ENCODE measurements at regions not wholly inside any gene's neighbourhood (a gene's known extent, or its start where the extent isn't known, plus 50 kb on each side); places are given as distances from the start of the nearest gene placed in this dataset.
A peak's percentile ranks its signal among the peaks of the same experiment; 100 is the strongest.

GRCh38 chr5:66356011-66356565 is 212.0 kb downstream of the SREK1 start:
- H3K4me3 ChIP-seq (ENCODE audit: low read depth, low read length) = no peak overlapping the region
- no peak for TF ChIP-seq CTCF (IDR thresholded peaks at IDR 0.05; ENCODE audit: insufficient read depth, low read length)
- peak; percentile 33 for DNase-seq (ENCODE audit: low read depth)

GRCh38 chr5:66358741-66359140 is 214.6 kb downstream of the SREK1 start:
- TF ChIP-seq CTCF (IDR thresholded peaks at IDR 0.05; ENCODE audit: insufficient read depth, low read length) = no peak
- no peak overlapping the region for H3K4me3 ChIP-seq (ENCODE audit: low read depth, low read length)
- no peak for DNase-seq (ENCODE audit: low read depth)

DNA sequence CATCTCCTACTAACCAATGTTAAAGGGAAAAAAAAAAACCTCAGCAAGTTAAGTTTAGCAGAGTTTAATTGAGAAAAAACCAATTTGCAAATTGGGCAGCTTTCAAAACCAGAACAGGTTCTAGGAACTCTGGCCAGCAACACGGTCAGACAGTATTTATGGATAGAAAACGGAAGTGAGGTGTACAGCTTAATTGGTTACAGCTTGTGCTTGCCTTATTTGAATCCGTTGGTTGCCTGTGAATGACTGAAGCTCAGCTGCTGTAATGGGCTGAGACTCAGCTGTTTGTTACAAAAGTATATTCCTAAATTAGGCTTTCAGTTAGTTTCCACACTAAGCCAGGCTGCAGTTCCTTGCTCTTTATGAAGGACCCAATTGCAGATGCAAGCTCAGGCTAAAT is 217.0 kb downstream of the SREK1 start:
- DNase-seq (ENCODE audit: low read depth) = no peak
- TF ChIP-seq CTCF (IDR thresholded peaks at IDR 0.05; ENCODE audit: insufficient read depth, low read length) = no peak
- H3K4me3 ChIP-seq (ENCODE audit: low read depth, low read length) = no peak overlapping the region

GRCh38 chr5:66362046-66362445 is 217.9 kb downstream of the SREK1 start:
- no peak for DNase-seq (ENCODE audit: low read depth)
- H3K4me3 ChIP-seq (ENCODE audit: low read depth, low read length) = no peak overlapping the region
- no peak for TF ChIP-seq CTCF (IDR thresholded peaks at IDR 0.05; ENCODE audit: insufficient read depth, low read length)

GRCh38 chr5:66362687-66363086 is 218.6 kb downstream of the SREK1 start:
- TF ChIP-seq CTCF (IDR thresholded peaks at IDR 0.05; ENCODE audit: insufficient read depth, low read length) = no peak
- DNase-seq (ENCODE audit: low read depth) = no peak
- no peak overlapping the region for H3K4me3 ChIP-seq (ENCODE audit: low read depth, low read length)

DNA sequence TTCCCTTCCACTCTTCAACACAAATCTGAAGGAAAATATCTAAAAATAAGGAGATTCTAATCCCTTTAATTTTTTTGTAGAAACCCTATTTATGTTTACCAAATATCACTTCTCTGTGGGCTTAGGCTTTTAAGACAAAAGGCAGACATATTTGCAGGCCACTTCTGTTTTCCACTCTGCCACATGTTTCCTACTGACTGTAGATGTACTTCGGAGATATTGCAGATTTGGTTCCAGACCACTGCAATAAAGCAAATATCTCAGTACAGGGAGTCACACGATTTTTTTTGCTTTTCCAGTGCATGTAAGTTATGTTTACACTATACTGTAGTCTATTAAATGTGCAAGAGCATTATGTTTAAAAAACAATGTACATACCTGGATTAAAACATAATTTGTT is 219.0 kb downstream of the SREK1 start:
- DNase-seq (ENCODE audit: low read depth) = no peak
- TF ChIP-seq CTCF (IDR thresholded peaks at IDR 0.05; ENCODE audit: insufficient read depth, low read length) = no peak
- no peak overlapping the region for H3K4me3 ChIP-seq (ENCODE audit: low read depth, low read length)

DNA sequence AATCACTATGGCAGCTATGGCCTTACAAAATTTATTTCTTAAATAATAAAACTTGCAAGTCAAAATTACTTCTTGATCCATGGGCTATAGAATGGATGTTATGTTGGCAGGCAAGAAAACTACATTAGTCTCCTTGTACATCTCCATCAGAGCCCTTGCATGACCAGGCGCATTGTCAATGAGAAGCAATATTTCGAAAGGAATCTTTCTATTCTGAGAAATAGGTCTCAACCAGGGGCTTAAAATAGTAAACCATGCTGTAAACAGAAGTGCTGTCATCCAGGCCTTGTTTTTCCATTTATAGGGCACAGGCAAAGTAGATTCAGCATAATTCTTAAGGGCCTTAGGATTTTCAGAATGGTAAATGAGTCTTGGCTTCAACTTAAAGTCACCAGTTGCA is 220.1 kb downstream of the SREK1 start:
- no peak overlapping the region for H3K4me3 ChIP-seq (ENCODE audit: low read depth, low read length)
- no peak for DNase-seq (ENCODE audit: low read depth)
- TF ChIP-seq CTCF (IDR thresholded peaks at IDR 0.05; ENCODE audit: insufficient read depth, low read length) = no peak

All from fibroblast of the aortic adventitia (primary cell).